HepG2 (cell line): ENCODE measurements at regions not wholly inside any gene's neighbourhood (a gene's known extent, or its start where the extent isn't known, plus 50 kb on each side); places are given as distances from the start of the nearest gene placed in this dataset.

ENCODE experiments used
- CERS6 ChIP-seq: sonication (generic); formaldehyde crosslinking; IDR thresholded peaks from 2 replicates; pipeline ENCODE4 v1.5.0; 2020; ENCODE audit warnings: missing genetic modification reagents
- ETV6 ChIP-seq: sonication (generic); formaldehyde crosslinking; conservative IDR thresholded peaks from 2 replicates; pipeline ENCODE4 v1.4.0; 2020; ENCODE audit warnings: missing genetic modification reagents
- HCFC1 ChIP-seq: fragments of 150-350 bp; IDR thresholded peaks from 2 replicates; pipeline ENCODE4 v1.6.1; 2014; ENCODE audit warnings: low read depth, low read length
- MIER2 ChIP-seq: IDR thresholded peaks from 2 replicates; pipeline ENCODE4 v1.6.1; 2016; ENCODE audit warnings: missing biosample characterization, missing genetic modification reagents
- MLX ChIP-seq: IDR thresholded peaks from 2 replicates; pipeline ENCODE4 v1.6.1; 2016
- MNT ChIP-seq: fragments of 450-650 bp; IDR thresholded peaks from 2 replicates; pipeline ENCODE4 v1.6.1; 2016
- NCOA5 ChIP-seq: sonication (generic); formaldehyde crosslinking; IDR thresholded peaks from 2 replicates; pipeline ENCODE4 v1.4.0; 2020; ENCODE audit warnings: missing genetic modification reagents
- PHF20 ChIP-seq: sonication (generic); formaldehyde crosslinking; IDR thresholded peaks from 2 replicates; pipeline ENCODE4 v1.5.0; 2020; ENCODE audit warnings: mild to moderate bottlenecking, missing genetic modification reagents
- PHF5A ChIP-seq: IDR thresholded peaks from one replicate; pipeline ENCODE4 v1.6.1; 2018; ENCODE audit warnings: low read depth, missing genetic modification reagents; ENCODE audit not compliant: unreplicated experiment
- POGK ChIP-seq: sonication (generic); formaldehyde crosslinking; conservative IDR thresholded peaks from 2 replicates; pipeline ENCODE4 v1.8.0; 2022; ENCODE audit warnings: mild to moderate bottlenecking, moderate library complexity, missing genetic modification reagents
- TAF15 ChIP-seq: fragments of 200-400 bp; formaldehyde crosslinking; IDR thresholded peaks from one replicate; pipeline ENCODE4 v1.6.1; 2018; ENCODE audit warnings: mild to moderate bottlenecking, low read depth, low read length; ENCODE audit not compliant: poor library complexity, severe bottlenecking
- TCF7L2 ChIP-seq: IDR thresholded peaks from 2 replicates; pipeline ENCODE4 v1.6.1; 2011; ENCODE audit warnings: mild to moderate bottlenecking, low read depth, low read length, moderate library complexity
- ZBTB44 ChIP-seq: sonication (generic); formaldehyde crosslinking; IDR thresholded peaks from 2 replicates; pipeline ENCODE4 v1.4.0; 2020; ENCODE audit warnings: missing genetic modification reagents
- ZBTB8A ChIP-seq: sonication (generic); formaldehyde crosslinking; IDR thresholded peaks from 2 replicates; pipeline ENCODE4 v1.4.0; 2020; ENCODE audit warnings: mild to moderate bottlenecking, low read depth, missing genetic modification reagents, borderline replicate concordance
- ZC3H13 ChIP-seq: sonication (generic); formaldehyde crosslinking; IDR thresholded peaks from 2 replicates; pipeline ENCODE4 v1.8.1; 2023; ENCODE audit warnings: mild to moderate bottlenecking, missing genetic modification reagents, moderate library complexity
- ZFP82 ChIP-seq: sonication (generic); formaldehyde crosslinking; IDR thresholded peaks from 2 replicates; pipeline ENCODE4 v1.5.1; 2020; ENCODE audit warnings: mild to moderate bottlenecking, missing genetic modification reagents, borderline replicate concordance
- ZNF10 ChIP-seq: sonication (generic); formaldehyde crosslinking; IDR thresholded peaks from 2 replicates; pipeline ENCODE4 v1.4.0; 2020; ENCODE audit warnings: mild to moderate bottlenecking, low read depth, missing genetic modification reagents, borderline replicate concordance
- ZNF205 ChIP-seq: IDR thresholded peaks from 2 replicates; pipeline ENCODE4 v1.6.1; 2018; ENCODE audit warnings: missing biosample characterization, missing genetic modification reagents
- ZNF30 ChIP-seq: sonication (generic); formaldehyde crosslinking; IDR thresholded peaks from 2 replicates; pipeline ENCODE4 v1.5.0; 2020; ENCODE audit warnings: mild to moderate bottlenecking, missing genetic modification reagents
- ZNF329 ChIP-seq: sonication (generic); formaldehyde crosslinking; IDR thresholded peaks from 2 replicates; pipeline ENCODE4 v1.9.0; 2021; ENCODE audit warnings: low read depth, mild to moderate bottlenecking, missing genetic modification reagents
- ZNF335 ChIP-seq: sonication (generic); formaldehyde crosslinking; IDR thresholded peaks from 2 replicates; pipeline ENCODE4 v1.4.0; 2020; ENCODE audit warnings: missing genetic modification reagents
- ZNF512B ChIP-seq: sonication (generic); formaldehyde crosslinking; IDR thresholded peaks from 2 replicates; pipeline ENCODE4 v1.5.1; 2020; ENCODE audit warnings: missing genetic modification reagents, mild to moderate bottlenecking, borderline replicate concordance
- ZNF788 ChIP-seq: sonication (generic); formaldehyde crosslinking; IDR thresholded peaks from 2 replicates; pipeline ENCODE4 v1.5.0; 2020; ENCODE audit warnings: mild to moderate bottlenecking, missing genetic modification reagents, borderline replicate concordance

- no peak for TF ChIP-seq ZFP82 (CRISPR knock-in tag)
- TF ChIP-seq ZNF10 = no peak
- TF ChIP-seq ZNF512B (CRISPR knock-in tag) = no peak
- no peak for TF ChIP-seq ZNF335 (CRISPR knock-in tag)
- TF ChIP-seq CERS6 (CRISPR knock-in tag) = no peak
- no peak for TF ChIP-seq HCFC1
- TF ChIP-seq ZNF30 (CRISPR knock-in tag) = no peak
- no peak for TF ChIP-seq ZNF788 (CRISPR knock-in tag)
- no peak for TF ChIP-seq ZBTB8A (CRISPR knock-in tag)
- no peak for TF ChIP-seq ZNF205 (CRISPR knock-in tag)
- 0 out of 2 replicates have a peak, but pooled peaks have one; percentile 12 for TF ChIP-seq MNT
- TF ChIP-seq TCF7L2 = no peak
- TF ChIP-seq ZNF329 = no peak
- no peak for TF ChIP-seq POGK (CRISPR knock-in tag)
- TF ChIP-seq PHF20 = no peak
- no peak for TF ChIP-seq ETV6 (CRISPR knock-in tag)
- TF ChIP-seq ZBTB44 = no peak
- TF ChIP-seq MIER2 (CRISPR knock-in tag) = peak; percentile 98
- no peak for TF ChIP-seq PHF5A (CRISPR knock-in tag)
- no peak for TF ChIP-seq TAF15
- TF ChIP-seq MLX = no peak; the same call in 1 of the 2 replicates
- TF ChIP-seq NCOA5 (CRISPR knock-in tag) = no peak
- TF ChIP-seq ZC3H13 (CRISPR knock-in tag) = no peak
Measured at GRCh38 chr16:81170824-81171223, 67.7 kb upstream of the BCO1 start (continued).
